Spleen (tissue), 7 donors: ENCODE measurements at regions not wholly inside any gene's neighbourhood (a gene's known extent, or its start where the extent isn't known, plus 50 kb on each side); places are given as distances from the start of the nearest gene placed in this dataset.

Experiments used
- POLR2A ChIP-seq, 3 donors: fragments of 450-650 bp; IDR thresholded peaks; one replicate each; pipeline ENCODE4 v1.5.1; 2017; ENCODE audit warnings: antibody characterized with exemption in 3 of 3, mild to moderate bottlenecking in 1 of 3
- POLR2AphosphoS5 ChIP-seq, 3 donors: sonication (generic); formaldehyde crosslinking; IDR thresholded peaks; one replicate each; pipeline ENCODE4 v1.5.1; 2017; ENCODE audit warnings: antibody characterized with exemption in 3 of 3
- TF ChIP-seq, protein P1 (sequence below), 11 experiments: fragments of 200-600 bp in 7 of 11; fragments of 450-650 bp in 4 of 11; sonication (generic) in 4 of 11; IDR thresholded peaks in 8 of 11; conservative IDR thresholded peaks in 3 of 11; 1 replicate in 7 of 11; 2 replicates in 4 of 11; pipeline versions ENCODE4 v1.4.0 to v1.8.0; 2016 to 2021; ENCODE audit warnings: antibody characterized with exemption in 11 of 11, inconsistent platforms in 4 of 11, mild to moderate bottlenecking in 1 of 11
- donor health status: DM: no; HTN: no; CAD: no; lungs with moderate emphysema.
- donor health status: DM: no; HTN: no; CAD: no.
- donor health status: DM: no; HTN: no; CAD: no.

DNA sequence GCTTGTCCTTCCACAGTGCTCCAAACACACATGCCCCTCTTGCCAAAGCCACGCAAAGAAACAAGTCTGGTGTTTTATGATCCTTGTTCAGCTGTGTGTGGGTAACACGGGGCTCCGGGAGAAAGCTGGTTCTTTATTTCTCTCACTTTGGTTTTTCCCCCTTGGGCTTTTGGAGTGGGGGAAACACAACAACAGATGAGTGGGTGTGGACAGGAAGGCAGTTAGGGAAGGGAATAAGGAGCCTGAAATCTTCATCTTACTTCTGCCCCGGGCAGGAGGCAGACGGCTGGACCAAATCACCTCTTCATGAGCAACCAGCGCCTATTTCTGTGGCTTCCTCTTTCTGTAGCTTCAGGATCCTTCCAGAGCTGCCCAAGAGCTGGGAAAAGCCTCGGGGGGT lies 218.5 kb downstream of the PHETA1 start:
- TF ChIP-seq, protein P1, sequence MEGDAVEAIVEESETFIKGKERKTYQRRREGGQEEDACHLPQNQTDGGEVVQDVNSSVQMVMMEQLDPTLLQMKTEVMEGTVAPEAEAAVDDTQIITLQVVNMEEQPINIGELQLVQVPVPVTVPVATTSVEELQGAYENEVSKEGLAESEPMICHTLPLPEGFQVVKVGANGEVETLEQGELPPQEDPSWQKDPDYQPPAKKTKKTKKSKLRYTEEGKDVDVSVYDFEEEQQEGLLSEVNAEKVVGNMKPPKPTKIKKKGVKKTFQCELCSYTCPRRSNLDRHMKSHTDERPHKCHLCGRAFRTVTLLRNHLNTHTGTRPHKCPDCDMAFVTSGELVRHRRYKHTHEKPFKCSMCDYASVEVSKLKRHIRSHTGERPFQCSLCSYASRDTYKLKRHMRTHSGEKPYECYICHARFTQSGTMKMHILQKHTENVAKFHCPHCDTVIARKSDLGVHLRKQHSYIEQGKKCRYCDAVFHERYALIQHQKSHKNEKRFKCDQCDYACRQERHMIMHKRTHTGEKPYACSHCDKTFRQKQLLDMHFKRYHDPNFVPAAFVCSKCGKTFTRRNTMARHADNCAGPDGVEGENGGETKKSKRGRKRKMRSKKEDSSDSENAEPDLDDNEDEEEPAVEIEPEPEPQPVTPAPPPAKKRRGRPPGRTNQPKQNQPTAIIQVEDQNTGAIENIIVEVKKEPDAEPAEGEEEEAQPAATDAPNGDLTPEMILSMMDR (IDR thresholded peaks at IDR 0.05 in 8 of 11, conservative IDR thresholded peaks at IDR 0.05 in 3 of 11) = no peak
- TF ChIP-seq POLR2A (IDR thresholded peaks at IDR 0.05) (no peak), POLR2AphosphoS5 (IDR thresholded peaks at IDR 0.05) (no peak)
